Neural progenitor cell (in vitro differentiated cells): ENCODE measurements at regions not wholly inside any gene's neighbourhood (a gene's known extent, or its start where the extent isn't known, plus 50 kb on each side); places are given as distances from the start of the nearest gene placed in this dataset.

Experiments
- EZH2 ChIP-seq: fragments of 200-600 bp; sonication (generic); IDR thresholded peaks from 2 replicates; pipeline ENCODE4 v1.6.1; 2017; ENCODE audit warnings: antibody characterized with exemption, mild to moderate bottlenecking, moderate library complexity
- TF ChIP-seq, protein P1 (sequence below): fragments of 200-600 bp; sonication (generic); IDR thresholded peaks from 2 replicates; pipeline ENCODE4 v1.5.1; 2017; ENCODE audit warnings: antibody characterized with exemption, mild to moderate bottlenecking

- TF ChIP-seq, protein P1, sequence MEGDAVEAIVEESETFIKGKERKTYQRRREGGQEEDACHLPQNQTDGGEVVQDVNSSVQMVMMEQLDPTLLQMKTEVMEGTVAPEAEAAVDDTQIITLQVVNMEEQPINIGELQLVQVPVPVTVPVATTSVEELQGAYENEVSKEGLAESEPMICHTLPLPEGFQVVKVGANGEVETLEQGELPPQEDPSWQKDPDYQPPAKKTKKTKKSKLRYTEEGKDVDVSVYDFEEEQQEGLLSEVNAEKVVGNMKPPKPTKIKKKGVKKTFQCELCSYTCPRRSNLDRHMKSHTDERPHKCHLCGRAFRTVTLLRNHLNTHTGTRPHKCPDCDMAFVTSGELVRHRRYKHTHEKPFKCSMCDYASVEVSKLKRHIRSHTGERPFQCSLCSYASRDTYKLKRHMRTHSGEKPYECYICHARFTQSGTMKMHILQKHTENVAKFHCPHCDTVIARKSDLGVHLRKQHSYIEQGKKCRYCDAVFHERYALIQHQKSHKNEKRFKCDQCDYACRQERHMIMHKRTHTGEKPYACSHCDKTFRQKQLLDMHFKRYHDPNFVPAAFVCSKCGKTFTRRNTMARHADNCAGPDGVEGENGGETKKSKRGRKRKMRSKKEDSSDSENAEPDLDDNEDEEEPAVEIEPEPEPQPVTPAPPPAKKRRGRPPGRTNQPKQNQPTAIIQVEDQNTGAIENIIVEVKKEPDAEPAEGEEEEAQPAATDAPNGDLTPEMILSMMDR: no peak
- TF ChIP-seq EZH2: no peak
Observed at GRCh38 chr2:230602562-230603230, 109.9 kb upstream of the CAB39 start.
